Liver (tissue), 8 donors: ENCODE measurements at regions not wholly inside any gene's neighbourhood (a gene's known extent, or its start where the extent isn't known, plus 50 kb on each side); places are given as distances from the start of the nearest gene placed in this dataset.
A peak's percentile ranks its signal among the peaks of the same experiment; 100 is the strongest.

ENCODE experiments used
- DNase-seq: peaks from one replicate; pipeline ENCODE4 v3.0.0-alpha.2; 2017; ENCODE audit warnings: low spot score
- H3K27ac ChIP-seq, 2 donors: one replicate each; pipeline ENCODE4 v1.7.0; 2013; ENCODE audit warnings: inconsistent platforms in 2 of 2, low read length in 2 of 2, control low read depth in 1 of 2, low read depth in 1 of 2, mild to moderate bottlenecking in 1 of 2
- H3K27me3 ChIP-seq, 4 donors: one replicate each; pipeline versions ENCODE4 v1.6.1 to v1.7.0; 2013; ENCODE audit warnings: low read length in 3 of 4, inconsistent platforms in 1 of 4, mild to moderate bottlenecking in 1 of 4, moderate library complexity in 1 of 4; ENCODE audit not compliant: control insufficient read depth in 4 of 4, insufficient read depth in 4 of 4
- H3K36me3 ChIP-seq, 4 donors: one replicate each; pipeline versions ENCODE4 v1.6.1 to v1.7.0; 2013; ENCODE audit warnings: low read length in 3 of 4, mild to moderate bottlenecking in 3 of 4, low read depth in 1 of 4, moderate library complexity in 1 of 4; ENCODE audit not compliant: control insufficient read depth in 4 of 4, insufficient read depth in 3 of 4
- H3K4me1 ChIP-seq, 4 donors: one replicate each; pipeline versions ENCODE4 v1.6.1 to v1.7.0; 2013; ENCODE audit warnings: low read length in 3 of 4, mild to moderate bottlenecking in 3 of 4, moderate library complexity in 1 of 4; ENCODE audit not compliant: control insufficient read depth in 4 of 4, insufficient read depth in 4 of 4
- H3K4me3 ChIP-seq, 3 donors: one replicate each; pipeline versions ENCODE4 v1.6.1 to v1.7.0; 2013; ENCODE audit warnings: low read length in 3 of 3, control low read depth in 1 of 3, low read depth in 1 of 3, mild to moderate bottlenecking in 1 of 3
- H3K9ac ChIP-seq, 2 donors: one replicate each; pipeline ENCODE4 v1.7.0; 2013; ENCODE audit warnings: low read length in 2 of 2, mild to moderate bottlenecking in 2 of 2, moderate library complexity in 2 of 2, control low read depth in 1 of 2, low read depth in 1 of 2
- H3K9me3 ChIP-seq, 4 donors: one replicate each; pipeline versions ENCODE4 v1.6.1 to v1.7.0; 2013; ENCODE audit warnings: low read length in 3 of 4; ENCODE audit not compliant: control insufficient read depth in 4 of 4
- CTCF ChIP-seq: fragments of 150-350 bp; IDR thresholded peaks from 2 replicates; pipeline ENCODE4 v1.5.1; 2017; ENCODE audit warnings: improper control_type of control experiment, low read depth, low read length; ENCODE audit not compliant: missing input control
- EGR1 ChIP-seq, 2 donors: IDR thresholded peaks; 2 replicates each; pipeline ENCODE4 v1.6.1; 2016 to 2018; ENCODE audit warnings: antibody characterized with exemption in 2 of 2, low read depth in 2 of 2
- GABPA ChIP-seq, 2 donors: IDR thresholded peaks in 1 of 2; conservative IDR thresholded peaks in 1 of 2; 2 replicates each; pipeline ENCODE4 v1.6.1; 2016; ENCODE audit warnings: antibody characterized with exemption in 2 of 2, mild to moderate bottlenecking in 1 of 2, moderate library complexity in 1 of 2
- HNF4A ChIP-seq, 2 donors: conservative IDR thresholded peaks; 2 replicates each; pipeline ENCODE4 v1.6.1; 2016; ENCODE audit warnings: antibody characterized with exemption in 2 of 2, mild to moderate bottlenecking in 2 of 2
- HNF4G ChIP-seq: IDR thresholded peaks from 2 replicates; pipeline ENCODE4 v1.6.1; 2016; ENCODE audit warnings: antibody characterized with exemption
- JUND ChIP-seq, 2 donors: IDR thresholded peaks; 2 replicates each; pipeline ENCODE4 v1.6.1; 2016; ENCODE audit warnings: antibody characterized with exemption in 2 of 2
- MAX ChIP-seq: IDR thresholded peaks from 2 replicates; pipeline ENCODE4 v1.6.1; 2016; ENCODE audit warnings: antibody characterized with exemption
- RAD21 ChIP-seq, 2 donors: IDR thresholded peaks; 2 replicates each; pipeline ENCODE4 v1.6.1; 2016; ENCODE audit warnings: antibody characterized with exemption in 2 of 2, mild to moderate bottlenecking in 2 of 2
- RXRA ChIP-seq, 2 donors: IDR thresholded peaks; 2 replicates each; pipeline ENCODE4 v1.6.1; 2017 to 2018; ENCODE audit warnings: antibody characterized with exemption in 2 of 2, mild to moderate bottlenecking in 1 of 2
- TAF1 ChIP-seq: conservative IDR thresholded peaks from 2 replicates; pipeline ENCODE4 v1.6.1; 2016; ENCODE audit warnings: antibody characterized with exemption, mild to moderate bottlenecking
- YY1 ChIP-seq: IDR thresholded peaks from 2 replicates; pipeline ENCODE4 v1.6.1; 2016; ENCODE audit warnings: antibody characterized with exemption, mild to moderate bottlenecking
- ZBTB33 ChIP-seq: IDR thresholded peaks from 2 replicates; pipeline ENCODE4 v1.6.1; 2016; ENCODE audit warnings: antibody characterized with exemption
- WGBS: extraction: QIAGEN DNeasy Blood & Tissue Kit; methylation state at CpG from one replicate; pipeline ENCODE4 v1.1.7; 2013; 5-methylcytosine and 5-hydroxymethylcytosine counted together
- donor health status: healthy.
- donor health status: healthy.
- donor health status: healthy.
- donor health status: healthy.
- donor health status: healthy.

GRCh38 chr21:14753466-14754258 lies 207.5 kb upstream of the SAMSN1 start:
- TF ChIP-seq TAF1 (no peak), YY1 (no peak), EGR1 (IDR thresholded peaks at IDR 0.05; ENCODE audit: low read depth in 2 of 2) (no peak), HNF4G (no peak), MAX (no peak)
- H3K9ac ChIP-seq = no peak overlapping the region
- no peaks in the 10 kb centered on the region for H3K36me3 ChIP-seq
- H3K27ac ChIP-seq = no peak overlapping the region
- no peaks in the 10 kb centered on the region for H3K9me3 ChIP-seq
- no peak overlapping the region for H3K4me3 ChIP-seq
- no peaks in the 10 kb centered on the region for H3K27me3 ChIP-seq
- DNase-seq = peak; percentile 39
- 81% methylated on average over 2 of the region's 2 CpGs for WGBS
- no peaks in the 10 kb centered on the region for H3K4me1 ChIP-seq

GRCh38 chr21:14753069-14753465 lies 207.0 kb upstream of the SAMSN1 start:
- H3K27ac ChIP-seq = no peak overlapping the region
- H3K27me3 ChIP-seq = no peaks in the 10 kb centered on the region
- TF ChIP-seq GABPA (IDR thresholded peaks at IDR 0.05 in 1 of 2, conservative IDR thresholded peaks at IDR 0.05 in 1 of 2) (no peak), HNF4G (no peak), MAX (no peak), RAD21 (IDR thresholded peaks at IDR 0.05) (no peak), CTCF (no peak), ZBTB33 (no peak), EGR1 (IDR thresholded peaks at IDR 0.05; ENCODE audit: low read depth in 2 of 2) (no peak), RXRA (IDR thresholded peaks at IDR 0.05) (no peak), JUND (IDR thresholded peaks at IDR 0.05) (no peak)

GRCh38 chr21:14752345-14752909 lies 206.3 kb upstream of the SAMSN1 start:
- no peaks in the 10 kb centered on the region for H3K27me3 ChIP-seq
- no peak for TF ChIP-seq HNF4A (conservative IDR thresholded peaks at IDR 0.05)

More at GRCh38 chr21:14753069-14753465, 207.0 kb upstream of the SAMSN1 start:
- Histone ChIP-seq H3K9me3 (no peaks in the 10 kb centered on the region), H3K9ac (no peak overlapping the region), H3K4me1 (no peaks in the 10 kb centered on the region), H3K36me3 (no peaks in the 10 kb centered on the region), H3K4me3 (no peak overlapping the region)
- no peak for DNase-seq

More at GRCh38 chr21:14752345-14752909, 206.3 kb upstream of the SAMSN1 start:
- H3K4me3 ChIP-seq = no peak overlapping the region
- H3K9me3 ChIP-seq = no peaks in the 10 kb centered on the region
- no peak overlapping the region for H3K27ac ChIP-seq
- H3K4me1 ChIP-seq = no peaks in the 10 kb centered on the region
- no peak for DNase-seq
- no peaks in the 10 kb centered on the region for H3K36me3 ChIP-seq
- H3K9ac ChIP-seq = no peak overlapping the region
